ENCODE measurements at regions not wholly inside any gene's neighbourhood (a gene's known extent, or its start where the extent isn't known, plus 50 kb on each side); places are given as distances from the start of the nearest gene placed in this dataset.

- no peak for TF ChIP-seq CTCF (IDR thresholded peaks at IDR 0.05)
- H3K9me3 ChIP-seq, result no peaks in the 10 kb centered on the region
- ATAC-seq, result no peak
- DNase-seq, result no peak
- H3K27me3 ChIP-seq (ENCODE audit: low read depth), result no peaks in the 10 kb centered on the region
- no peak overlapping the region for H3K27ac ChIP-seq
- H3K36me3 ChIP-seq, result no peaks in the 10 kb centered on the region
- intact Hi-C loops (cut with DNase I), result no loop called here
- no peaks in the 10 kb centered on the region for H3K4me1 ChIP-seq
- no peak overlapping the region for H3K4me3 ChIP-seq
These were observed 514.4 kb upstream of the B3GALT2 start for GRCh38 chr1:193700710-193701355.

- H3K9me3 ChIP-seq, result no peaks in the 10 kb centered on the region
- no peak overlapping the region for H3K27ac ChIP-seq
- no peak for DNase-seq
- no peaks in the 10 kb centered on the region for H3K27me3 ChIP-seq (ENCODE audit: low read depth)
- intact Hi-C loops (cut with DNase I), result no loop called here
- ATAC-seq, result no peak
- H3K4me1 ChIP-seq, result no peaks in the 10 kb centered on the region
- no peaks in the 10 kb centered on the region for H3K36me3 ChIP-seq
- H3K4me3 ChIP-seq, result no peak overlapping the region
- no peak for TF ChIP-seq CTCF (IDR thresholded peaks at IDR 0.05)
These were observed 512.8 kb upstream of the B3GALT2 start for GRCh38 chr1:193699261-193699660.

- no peak for TF ChIP-seq CTCF (IDR thresholded peaks at IDR 0.05)
- Histone ChIP-seq H3K27ac (no peak overlapping the region), H3K27me3 (ENCODE audit: low read depth) (no peaks in the 10 kb centered on the region), H3K9me3 (no peaks in the 10 kb centered on the region), H3K36me3 (no peaks in the 10 kb centered on the region), H3K4me3 (no peak overlapping the region), H3K4me1 (no peaks in the 10 kb centered on the region)
- intact Hi-C loops (cut with DNase I), result no loop called here
- ATAC-seq (no peak), DNase-seq (no peak)
These were observed 511.4 kb upstream of the B3GALT2 start for GRCh38 chr1:193697776-193698175.

GRCh38 chr1:193697115-193697762 lies 510.8 kb upstream of the B3GALT2 start:
- DNase-seq (no peak), ATAC-seq (no peak)
- H3K9me3 ChIP-seq, result no peaks in the 10 kb centered on the region
- H3K27me3 ChIP-seq (ENCODE audit: low read depth), result no peaks in the 10 kb centered on the region
- no peaks in the 10 kb centered on the region for H3K36me3 ChIP-seq
- TF ChIP-seq CTCF (IDR thresholded peaks at IDR 0.05), result no peak
- H3K4me1 ChIP-seq, result no peaks in the 10 kb centered on the region
- H3K27ac ChIP-seq, result no peak overlapping the region
- intact Hi-C loops (cut with DNase I), result no loop called here
- H3K4me3 ChIP-seq, result no peak overlapping the region

GRCh38 chr1:193694741-193695140 lies 508.3 kb upstream of the B3GALT2 start:
- intact Hi-C loops (cut with DNase I), result no loop called here
- H3K9me3 ChIP-seq, result no peaks in the 10 kb centered on the region

More at GRCh38 chr1:193694741-193695140, 508.3 kb upstream of the B3GALT2 start:
- DNase-seq (no peak), ATAC-seq (no peak)
- H3K4me1 ChIP-seq, result no peaks in the 10 kb centered on the region
- H3K27me3 ChIP-seq (ENCODE audit: low read depth), result no peaks in the 10 kb centered on the region
- no peaks in the 10 kb centered on the region for H3K36me3 ChIP-seq
- no peak for TF ChIP-seq CTCF (IDR thresholded peaks at IDR 0.05)
- no peak overlapping the region for H3K27ac ChIP-seq
- H3K4me3 ChIP-seq, result no peak overlapping the region
